Umbilical cord (tissue), 1 donor: ENCODE measurements at regions not wholly inside any gene's neighbourhood (a gene's known extent, or its start where the extent isn't known, plus 50 kb on each side); places are given as distances from the start of the nearest gene placed in this dataset.
"Not testable (repeated sequence)": the region's sequence is repeated elsewhere in the genome, so short reads cannot be mapped to it uniquely, and the experiment has no call there.

ENCODE experiments used
- DNase-seq: peaks from one replicate; pipeline ENCODE4 v3.0.0-alpha.2; 2015; ENCODE audit warnings: low spot score

DNA sequence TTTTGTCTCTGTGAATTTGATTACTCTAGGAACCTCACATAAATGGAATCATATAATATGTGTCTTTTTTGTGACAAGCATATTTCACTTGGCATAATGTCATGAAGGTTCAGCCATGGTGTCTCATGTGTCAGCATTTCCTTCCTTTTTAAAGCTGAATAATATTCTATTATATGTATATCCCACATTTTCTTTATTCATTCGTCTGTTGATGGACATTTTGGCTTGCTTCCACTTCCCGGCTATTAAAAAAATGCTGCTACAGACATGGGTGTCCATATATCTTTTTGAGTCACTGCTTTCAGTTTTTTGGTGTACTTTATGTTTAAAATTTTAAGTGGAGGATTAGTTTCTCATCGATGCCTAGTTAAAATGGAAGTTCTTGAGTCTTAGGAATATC lies 59.8 kb upstream of the C5orf63 start:
- no peak for DNase-seq

DNA sequence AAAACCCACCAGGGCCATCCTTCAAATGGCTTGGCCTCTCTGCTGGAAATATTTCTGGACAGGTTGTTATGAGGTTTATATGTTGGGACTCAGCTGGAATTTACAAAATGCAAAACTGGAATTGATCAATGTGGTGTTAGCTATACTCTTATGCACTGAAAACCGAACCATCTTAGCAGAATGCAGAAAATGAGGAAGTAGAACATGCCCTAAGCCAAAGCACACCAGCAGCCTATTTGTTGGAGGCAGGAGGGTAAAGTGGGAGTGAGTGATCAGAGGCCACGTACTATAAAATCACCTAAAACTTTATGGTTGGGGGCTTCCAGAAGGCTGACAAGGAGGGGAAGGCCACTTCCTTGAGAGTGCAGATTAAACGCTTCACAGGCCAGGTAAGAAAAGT lies 63.6 kb upstream of the C5orf63 start:
- DNase-seq: no peak

DNA sequence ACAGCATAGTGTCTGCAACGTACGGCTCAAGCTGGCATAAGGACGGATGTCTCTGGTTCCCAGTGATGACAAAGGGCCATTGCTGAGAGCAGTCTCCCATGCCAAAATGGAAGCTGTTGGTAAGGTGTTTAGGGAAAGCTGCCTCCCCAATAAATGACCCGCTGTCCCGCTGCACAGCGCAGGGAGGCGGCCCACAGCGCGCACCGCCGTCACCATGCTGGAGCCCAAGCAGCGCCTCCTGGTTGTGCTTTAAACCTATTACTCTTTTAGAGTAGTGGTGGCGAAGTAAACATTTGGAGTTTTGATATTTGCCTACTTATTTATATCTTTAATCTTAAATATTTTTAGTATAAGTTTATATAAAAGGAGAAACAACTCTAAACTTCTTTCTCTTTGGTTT lies 70.4 kb upstream of the C5orf63 start:
- DNase-seq: no peak

DNA sequence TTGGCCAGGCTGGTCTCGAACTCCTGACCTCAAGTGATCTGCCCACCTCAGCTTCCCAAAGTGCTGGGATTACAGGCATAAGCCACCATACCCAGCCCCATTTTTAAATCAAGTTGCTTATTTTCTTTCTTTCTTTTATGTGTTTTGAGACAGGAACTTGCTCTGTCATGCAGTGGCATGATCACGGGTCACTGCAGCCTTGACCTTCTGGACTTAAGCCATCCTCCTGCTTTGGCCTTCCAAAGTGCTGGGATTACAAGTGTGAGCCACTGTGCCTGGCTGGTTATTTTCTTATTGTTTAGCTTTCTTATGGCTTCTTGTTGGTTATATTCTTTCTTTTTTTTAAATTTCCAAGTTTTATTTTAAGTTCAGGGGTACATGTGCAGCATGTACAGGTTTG lies 79.7 kb upstream of the C5orf63 start:
- DNase-seq: no peak

DNA sequence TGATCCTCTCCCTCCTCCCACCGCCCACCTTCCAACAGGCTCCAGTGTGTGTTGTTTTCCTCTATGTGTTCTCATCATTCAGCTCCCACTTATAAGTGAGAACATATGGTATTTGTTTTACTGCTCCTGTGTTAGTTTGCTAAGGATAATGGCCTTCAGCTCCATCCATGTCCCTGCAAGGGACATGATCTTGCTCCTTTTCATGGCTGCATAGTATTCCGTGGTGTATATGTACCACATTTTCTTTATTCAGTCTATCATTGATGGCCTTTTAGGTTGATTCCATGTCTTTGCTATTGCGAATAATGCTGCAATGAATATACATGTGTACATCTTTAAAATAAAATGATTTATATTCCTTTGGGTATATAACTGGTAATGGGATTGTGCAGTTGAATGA lies 80.2 kb upstream of the C5orf63 start:
- no peak for DNase-seq

DNA sequence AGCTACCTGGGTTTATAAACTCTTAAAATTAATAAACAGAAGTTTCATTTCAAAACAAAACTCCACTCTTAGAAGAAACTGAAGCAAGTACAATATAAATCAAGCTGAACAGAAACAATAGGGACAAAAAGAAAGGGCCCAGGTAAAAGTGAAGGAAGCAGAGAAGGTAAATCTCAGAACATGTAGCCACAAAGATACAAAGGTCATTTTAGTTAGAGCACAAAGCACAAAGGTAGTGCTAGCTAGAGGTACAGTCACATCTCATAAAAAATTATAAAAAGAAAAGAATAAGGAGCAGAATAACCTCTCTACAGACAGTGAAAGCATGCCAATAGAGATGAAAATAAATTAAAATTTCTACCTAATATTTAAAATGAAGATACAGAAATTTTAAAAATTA lies 90.4 kb upstream of the C5orf63 start:
- DNase-seq: no peak

DNA sequence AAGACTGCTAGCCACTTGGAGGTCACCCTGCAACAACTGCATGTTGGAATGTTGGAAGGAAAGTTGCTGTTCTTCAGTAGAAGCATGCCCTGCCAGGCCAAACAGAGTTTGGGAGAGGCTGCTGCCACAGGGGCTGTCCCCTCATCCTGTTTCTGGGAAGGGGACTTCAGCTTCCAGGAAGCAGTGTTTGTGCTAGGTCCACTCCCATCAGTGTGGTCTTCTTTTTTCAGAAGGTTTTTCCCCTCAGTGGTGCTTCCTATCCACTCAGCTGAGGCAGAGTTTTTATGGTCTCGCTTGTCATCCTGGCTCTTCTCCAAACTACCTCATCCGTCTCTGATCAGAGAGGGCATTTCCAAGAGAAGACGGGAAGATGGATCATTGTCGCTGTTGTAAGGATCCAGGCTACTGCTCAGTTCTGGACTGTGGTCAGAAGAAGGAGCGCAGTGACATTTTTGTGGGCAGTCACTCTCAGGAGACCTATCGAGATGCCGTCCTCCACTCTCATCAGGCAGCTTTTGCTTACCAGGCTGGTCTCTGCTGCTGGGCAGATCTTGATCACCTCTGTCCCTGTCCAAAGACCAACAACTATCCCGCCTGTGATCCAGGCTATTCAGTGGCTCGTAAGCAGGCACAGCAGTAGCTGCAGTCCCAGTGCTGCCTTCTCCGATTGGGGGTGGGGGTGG lies 97.8 kb upstream of the C5orf63 start:
- DNase-seq: no peak

DNA sequence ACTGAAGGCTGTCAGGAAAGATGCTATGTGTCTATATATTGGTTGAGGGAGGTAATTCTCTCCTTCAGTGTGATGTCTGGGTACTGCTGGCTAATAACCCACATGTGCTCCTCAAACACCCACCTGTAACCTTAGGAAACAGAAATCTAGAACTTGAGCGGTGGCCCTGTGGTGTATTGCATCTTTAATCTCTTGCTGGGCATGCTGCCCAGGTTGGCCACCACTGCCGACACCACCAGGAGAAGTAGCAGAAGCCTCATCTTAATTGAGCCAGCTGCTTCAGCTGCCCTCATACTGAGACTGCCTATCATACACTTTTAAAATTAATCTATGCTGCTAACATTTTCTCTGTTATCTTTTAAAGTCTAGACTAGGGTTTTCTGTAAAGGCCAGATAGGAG lies 103.5 kb upstream of the C5orf63 start:
- peak; percentile 3 for DNase-seq

DNA sequence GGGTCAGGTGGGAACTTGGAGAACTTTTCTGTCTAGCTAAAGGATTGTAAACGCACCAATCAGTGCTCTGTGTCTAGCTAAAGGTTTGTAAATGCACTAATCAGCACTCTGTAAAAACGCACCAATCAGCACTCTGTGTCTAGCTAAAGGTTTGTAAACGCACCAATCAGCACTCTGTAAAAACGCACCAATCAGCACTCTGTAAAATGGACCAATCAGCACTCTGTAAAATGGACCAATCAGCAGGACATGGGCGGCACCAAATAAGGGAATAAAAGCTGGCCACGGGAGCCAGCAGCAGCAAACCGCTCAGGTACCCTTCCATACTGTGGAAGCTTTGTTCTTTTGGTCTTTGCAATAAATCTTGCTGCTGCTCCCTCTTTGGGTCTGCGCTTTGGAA lies 108.0 kb upstream of the MEGF10 start:
- not testable (repeated sequence) for DNase-seq

DNA sequence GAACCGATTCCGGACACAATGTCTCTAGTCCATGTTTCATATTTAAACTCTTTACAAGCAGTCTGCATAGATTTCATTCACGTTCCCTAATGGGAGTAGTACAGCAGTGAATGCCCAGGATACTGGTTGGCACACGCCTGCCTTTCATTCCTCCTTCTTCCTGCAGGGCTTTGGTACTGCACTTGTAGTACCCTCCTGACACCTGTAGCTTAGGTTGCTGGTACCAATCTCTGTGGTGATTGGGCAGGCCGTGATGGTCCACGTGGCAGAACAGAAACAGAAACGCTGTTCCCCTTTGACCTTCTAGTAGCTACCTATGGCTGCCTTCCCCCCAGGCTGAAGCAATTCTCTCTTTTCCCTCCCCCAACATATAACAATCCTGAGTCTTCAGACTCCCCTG lies 107.3 kb upstream of the MEGF10 start:
- no peak for DNase-seq

DNA sequence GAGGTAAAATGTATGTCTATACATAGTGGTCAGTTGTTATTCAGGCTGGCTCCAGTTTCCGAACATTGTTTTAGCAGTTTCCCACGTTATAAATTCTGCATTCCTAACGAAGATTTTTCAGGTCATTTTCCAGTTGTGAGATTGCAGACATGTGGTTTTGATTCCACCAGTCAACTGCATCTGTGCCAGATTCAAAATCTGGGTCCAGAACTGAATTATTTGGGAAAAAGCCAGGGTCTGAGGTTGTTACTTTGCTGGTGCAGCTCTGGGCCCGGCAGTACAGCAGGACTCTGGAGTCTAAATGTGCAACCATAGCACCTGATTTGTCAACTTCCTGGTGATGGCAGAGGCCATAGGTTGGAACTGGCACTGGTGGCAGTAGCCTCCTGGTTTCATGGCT lies 105.7 kb upstream of the MEGF10 start:
- no peak for DNase-seq

DNA sequence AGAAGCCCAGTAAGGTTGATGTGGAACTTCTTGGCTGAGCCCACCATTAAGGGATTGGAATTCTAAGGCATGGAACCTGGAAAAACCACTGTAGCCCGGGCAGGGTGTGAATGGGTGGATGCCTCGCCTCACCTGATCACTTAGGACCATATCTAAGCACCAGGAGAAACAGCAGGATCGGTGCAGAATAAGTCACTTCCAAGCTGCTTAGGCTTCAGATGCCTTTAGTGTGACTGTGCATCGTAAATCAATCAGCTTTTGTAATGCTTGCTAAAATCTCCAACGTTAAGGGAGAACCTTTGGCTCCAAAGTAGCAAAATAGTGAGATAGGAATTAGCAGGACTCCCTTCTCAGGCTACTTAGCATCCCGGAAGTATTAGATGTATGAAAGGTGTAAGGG lies 103.9 kb upstream of the MEGF10 start:
- no peak for DNase-seq

DNA sequence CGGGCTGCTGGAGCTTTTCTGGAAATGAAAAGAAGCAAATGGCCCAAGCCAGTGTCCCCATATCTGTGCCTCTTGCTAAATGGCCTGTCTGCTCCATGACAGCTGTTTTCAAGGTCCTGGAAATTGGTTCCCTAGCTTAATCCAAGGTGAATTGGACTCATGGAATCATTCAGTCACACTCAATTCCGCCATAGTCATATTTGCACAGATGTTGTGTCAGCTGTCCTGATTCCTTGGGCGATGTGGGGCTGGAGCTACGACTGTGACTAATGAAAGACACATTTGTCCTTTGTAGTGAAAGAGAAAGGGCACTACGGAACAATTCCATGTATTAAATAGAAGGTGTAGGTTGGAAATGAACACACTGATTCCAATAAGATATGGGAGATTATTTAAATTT lies 102.9 kb upstream of the MEGF10 start:
- no peak for DNase-seq

DNA sequence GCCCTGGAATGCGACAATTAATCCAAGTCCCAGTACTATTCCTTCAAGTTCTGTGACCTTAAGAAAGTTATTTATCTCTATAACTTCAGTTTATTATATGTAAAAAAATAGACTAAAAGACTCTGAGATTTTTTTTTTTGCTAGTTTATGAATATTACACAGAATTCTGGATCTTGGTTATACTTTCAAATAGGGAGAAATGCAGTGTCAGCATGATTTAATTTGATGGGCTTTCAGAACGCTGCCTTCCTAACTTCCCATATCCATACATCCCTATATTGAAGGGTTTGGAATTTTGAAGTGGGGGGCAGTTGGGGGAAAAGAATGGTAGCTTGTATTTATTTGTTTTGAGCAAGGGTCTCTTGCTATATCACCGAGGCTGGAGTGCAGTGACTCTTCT lies 98.4 kb upstream of the MEGF10 start:
- DNase-seq: no peak

DNA sequence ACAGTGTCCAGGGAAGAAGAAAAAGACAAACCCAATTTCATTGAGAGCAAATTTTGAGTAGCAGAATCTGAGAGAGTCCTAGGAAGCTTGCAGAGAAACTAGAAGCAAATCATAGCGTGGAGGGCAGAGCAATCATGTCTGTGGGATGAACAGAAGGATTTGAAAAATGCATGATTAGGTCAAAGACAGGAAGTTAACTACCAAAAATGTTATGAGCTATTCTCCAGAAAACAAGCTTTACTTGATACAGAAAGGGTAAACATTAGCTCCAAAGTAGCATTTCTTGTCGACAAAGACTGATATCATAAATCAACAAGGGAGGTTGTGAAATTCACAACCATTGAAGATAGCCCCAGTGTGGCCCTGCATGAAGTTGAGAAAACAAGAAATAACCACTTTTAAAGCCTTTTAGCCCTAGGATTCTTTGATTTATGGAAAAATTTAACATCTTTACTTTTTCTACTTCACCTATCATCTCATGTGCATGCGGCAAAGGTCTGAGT lies 97.7 kb upstream of the MEGF10 start:
- DNase-seq: peak; percentile 41

DNA sequence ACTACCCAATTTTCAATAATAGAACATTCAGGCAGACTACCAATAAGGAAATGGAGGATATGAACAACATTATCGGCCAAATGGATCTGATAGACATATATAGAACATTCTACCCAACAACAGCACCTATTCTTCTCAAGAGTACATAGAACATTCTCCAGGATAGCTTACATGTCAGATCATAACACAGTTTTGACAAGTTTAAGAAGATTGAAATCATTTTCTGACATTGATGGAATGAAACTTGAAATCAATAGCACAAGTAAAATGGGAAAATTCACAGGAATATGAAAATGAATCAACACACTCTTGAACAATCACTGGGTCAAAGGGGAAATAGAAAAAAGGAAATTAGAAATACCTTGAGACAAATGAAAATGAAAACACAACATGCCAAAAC lies 94.6 kb upstream of the MEGF10 start:
- no peak for DNase-seq

DNA sequence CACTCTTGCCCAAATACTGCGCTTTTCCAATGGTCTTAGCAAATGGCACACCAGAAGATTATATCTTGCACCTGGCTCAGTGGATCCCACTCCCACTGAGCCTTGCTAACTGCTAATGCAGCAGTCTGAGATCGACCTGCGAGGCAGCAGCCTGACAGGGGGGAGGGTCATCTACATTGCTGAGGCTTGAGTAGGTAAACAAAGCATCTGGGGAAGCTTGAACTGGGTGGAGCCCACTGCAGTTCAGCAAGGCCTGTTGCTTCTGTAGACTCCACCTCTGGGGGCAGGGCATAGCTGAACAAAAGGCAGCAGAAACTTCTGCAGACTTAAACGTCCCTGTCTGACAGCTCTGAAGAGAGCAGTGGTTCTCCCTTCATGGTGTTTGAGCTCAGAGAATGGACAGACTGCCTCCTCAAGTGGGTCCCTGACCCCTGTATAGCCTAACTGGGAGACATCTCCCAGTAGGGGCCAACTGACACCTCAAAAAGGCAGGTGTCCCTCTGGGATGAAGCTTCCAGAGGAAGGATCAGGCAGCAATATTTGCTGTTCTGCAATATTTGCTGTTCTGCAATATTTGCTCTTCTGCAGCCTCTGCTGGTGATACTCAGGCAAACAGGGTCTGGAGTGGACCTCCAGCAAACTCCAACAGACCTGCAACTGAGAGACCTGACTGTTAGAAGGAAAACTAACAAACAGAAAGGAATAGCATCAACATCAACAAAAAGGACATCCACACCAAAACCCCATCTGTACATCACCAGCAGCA lies 93.0 kb upstream of the MEGF10 start:
- DNase-seq: not testable (repeated sequence)

DNA sequence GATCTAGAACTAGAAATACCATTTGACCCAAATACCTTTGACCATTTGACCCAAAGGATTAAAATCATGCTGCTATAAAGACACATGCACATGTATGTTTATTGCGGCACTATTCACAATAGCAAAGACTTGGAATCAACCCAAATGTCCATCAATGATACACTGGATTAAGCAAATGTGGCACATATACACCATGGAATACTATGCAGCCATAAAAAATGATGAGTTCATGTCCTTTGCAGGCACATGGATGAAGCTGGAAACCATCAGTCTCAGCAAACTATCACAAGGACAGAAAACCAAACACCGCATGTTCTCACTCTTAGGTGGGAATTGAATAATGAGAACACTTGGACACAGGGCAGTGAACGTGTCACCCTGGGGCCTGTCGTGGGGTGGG lies 87.9 kb upstream of the MEGF10 start:
- not testable (repeated sequence) for DNase-seq

DNA sequence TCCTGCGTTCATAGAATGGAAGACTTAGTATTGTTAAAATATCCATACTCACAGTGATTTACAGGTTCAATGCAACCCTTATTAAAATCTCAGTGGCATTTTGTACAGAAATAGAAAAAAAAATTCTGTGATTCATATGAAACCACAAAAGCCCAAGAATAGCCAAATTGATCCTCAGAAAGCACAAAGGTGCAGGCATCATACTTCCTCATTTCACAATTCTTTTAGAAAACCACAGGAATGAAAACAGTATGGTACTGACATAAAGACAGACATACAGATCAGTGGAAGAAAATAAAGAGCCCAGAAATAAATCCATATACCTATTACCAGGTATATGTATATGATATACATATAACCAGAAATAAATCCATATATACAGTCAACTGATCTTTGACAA lies 86.8 kb upstream of the MEGF10 start:
- no peak for DNase-seq

DNA sequence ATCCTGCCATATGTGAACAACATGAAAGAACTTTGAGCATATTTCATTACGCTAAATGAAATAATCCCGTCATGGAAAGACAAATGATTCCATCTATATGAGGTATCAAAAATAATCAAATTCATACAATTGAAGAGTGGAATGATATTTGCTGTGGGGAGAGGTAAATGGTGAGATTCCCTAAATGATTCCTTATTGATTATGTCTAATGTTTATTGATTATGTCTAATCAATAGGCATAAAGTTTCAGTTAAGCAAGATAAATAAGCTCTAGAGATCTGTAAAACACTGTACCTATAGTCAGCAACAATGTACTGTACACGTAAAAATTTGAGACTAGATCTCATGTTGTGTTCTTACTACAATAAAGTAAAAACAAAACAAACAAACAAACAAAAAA lies 85.4 kb upstream of the MEGF10 start:
- DNase-seq: no peak

DNA sequence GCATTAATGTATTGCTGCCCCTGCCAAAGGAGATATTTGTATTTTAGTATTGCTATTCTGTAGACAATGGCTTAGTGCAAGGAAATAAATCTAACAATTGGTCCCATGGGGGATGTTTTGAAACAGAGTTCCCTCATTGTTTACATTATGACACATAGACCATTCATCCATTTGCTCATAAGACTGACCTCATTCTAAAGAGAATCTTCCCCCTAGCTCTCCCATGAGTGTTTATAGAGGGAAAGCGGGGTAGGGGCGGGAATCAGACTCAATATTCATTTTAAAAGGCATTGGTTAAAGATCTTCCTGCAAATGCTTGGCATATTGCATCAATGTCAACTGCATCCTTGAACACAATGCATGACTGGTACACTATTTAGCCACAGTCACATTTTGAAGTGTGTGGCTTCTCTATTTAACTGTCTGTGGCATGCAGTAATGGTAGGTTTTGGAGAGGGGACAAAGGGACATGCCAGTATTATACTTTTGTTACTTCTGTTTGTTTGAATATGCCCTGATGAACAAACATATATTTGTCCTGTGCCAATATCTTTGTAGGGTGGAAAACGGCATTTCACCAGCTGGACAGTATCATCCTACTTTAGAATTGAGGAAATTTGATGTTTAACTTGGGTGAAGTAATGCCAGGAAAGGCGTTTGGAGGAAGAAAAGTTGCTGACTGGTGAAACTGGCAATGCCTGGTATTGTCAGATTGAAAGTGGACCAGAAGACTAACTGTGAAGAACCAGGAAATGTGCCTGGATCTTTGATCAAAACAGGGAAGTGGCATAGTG lies 84.1 kb upstream of the MEGF10 start:
- DNase-seq: no peak

DNA sequence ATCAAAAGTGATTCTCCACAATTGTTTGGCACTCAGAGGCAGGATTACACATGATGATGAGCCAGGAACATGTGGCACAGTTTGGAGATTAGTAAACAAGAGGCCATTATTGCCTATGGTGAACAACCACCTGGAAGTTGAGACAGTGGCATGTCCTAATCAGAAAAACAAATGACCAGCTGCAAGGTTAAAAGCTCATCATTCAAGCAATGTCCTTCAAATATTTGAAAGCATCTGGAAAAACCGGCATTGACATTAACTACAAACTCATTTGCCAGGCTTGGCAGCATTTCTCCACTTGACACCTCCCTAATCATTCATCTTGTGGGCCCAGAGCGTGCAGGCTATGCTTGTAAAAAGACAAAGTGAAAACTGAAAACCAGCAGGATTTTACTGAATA lies 80.6 kb upstream of the MEGF10 start:
- DNase-seq: peak; percentile 3

DNA sequence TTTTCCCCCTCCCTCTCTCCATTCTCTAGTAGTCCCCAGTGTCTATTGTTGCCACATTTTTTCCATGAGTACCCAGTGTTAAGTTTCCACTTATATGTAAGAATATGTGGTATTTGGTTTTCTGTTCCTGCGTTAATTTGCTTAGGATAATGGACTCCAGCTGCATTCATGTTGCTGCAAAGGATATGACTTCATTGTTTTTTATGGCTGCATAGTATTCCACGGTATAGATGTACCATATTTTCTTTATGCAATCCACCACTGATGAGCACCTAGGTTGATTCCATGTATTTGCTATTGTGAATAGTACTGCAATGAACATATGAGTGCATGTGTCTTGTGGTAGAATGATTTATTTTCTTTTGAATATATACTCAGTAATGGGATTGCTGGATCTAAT lies 77.4 kb upstream of the MEGF10 start:
- no peak for DNase-seq
